ENCODE measurements at regions not wholly inside any gene's neighbourhood (a gene's known extent, or its start where the extent isn't known, plus 50 kb on each side); places are given as distances from the start of the nearest gene placed in this dataset.
"Not testable (repeated sequence)": the region's sequence is repeated elsewhere in the genome, so short reads cannot be mapped to it uniquely, and the experiment has no call there.

- no peak for DNase-seq
Measured at GRCh38 chr5:60444661-60445360, 255.2 kb downstream of the DEPDC1B start.

GRCh38 chr5:60439552-60439951 is 260.4 kb downstream of the DEPDC1B start:
- no peak for DNase-seq

- DNase-seq, result no peak
Measured at GRCh38 chr5:60437308-60437707, 262.7 kb downstream of the DEPDC1B start.

GRCh38 chr5:60436518-60436917 is 263.4 kb downstream of the DEPDC1B start:
- no peak for DNase-seq

DNA sequence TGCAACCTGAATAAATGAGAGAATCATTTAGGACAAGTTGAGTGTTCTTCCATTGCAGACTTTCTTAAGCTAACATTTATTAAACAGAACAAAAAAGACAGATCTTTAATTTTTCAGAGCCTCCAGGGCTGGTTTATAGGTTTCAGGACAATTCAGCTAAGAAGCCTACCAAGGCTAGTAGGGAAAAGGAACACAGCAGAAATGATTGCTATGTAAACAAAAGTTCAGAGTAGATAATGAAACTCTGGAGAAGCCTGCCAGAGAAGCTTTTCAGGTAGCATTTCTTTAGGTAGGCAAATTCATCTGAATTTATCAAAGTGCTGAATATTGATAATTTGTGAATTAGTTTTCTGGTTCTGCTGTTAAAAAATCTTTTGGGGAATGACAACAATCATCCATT is 264.2 kb downstream of the DEPDC1B start:
- no peak for DNase-seq

DNA sequence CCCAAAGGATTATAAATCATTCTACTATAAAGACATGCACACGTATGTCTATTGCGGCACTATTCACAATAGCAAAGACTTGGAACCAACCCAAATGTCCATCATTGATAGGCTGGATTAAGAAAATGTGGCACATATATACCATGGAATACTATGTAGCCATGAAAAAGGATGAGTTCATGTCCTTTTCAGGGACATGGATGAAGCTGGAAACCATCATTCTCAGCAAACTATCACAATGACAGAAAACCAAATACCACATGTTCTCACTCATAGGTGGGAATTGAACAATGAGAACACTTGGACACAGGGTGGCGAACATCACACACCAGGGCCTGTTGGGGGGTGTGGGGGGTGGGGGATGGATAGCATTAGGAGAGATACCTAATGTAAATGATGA is 273.8 kb downstream of the DEPDC1B start:
- DNase-seq, result not testable (repeated sequence)

- DNase-seq, result not testable (repeated sequence)
Measured at GRCh38 chr5:60420773-60421172, 279.2 kb downstream of the DEPDC1B start.

GRCh38 chr5:60417500-60418181 is 282.3 kb downstream of the DEPDC1B start:
- DNase-seq, result no peak

GRCh38 chr5:60415443-60415842 is 284.5 kb downstream of the DEPDC1B start:
- DNase-seq, result no peak

DNA sequence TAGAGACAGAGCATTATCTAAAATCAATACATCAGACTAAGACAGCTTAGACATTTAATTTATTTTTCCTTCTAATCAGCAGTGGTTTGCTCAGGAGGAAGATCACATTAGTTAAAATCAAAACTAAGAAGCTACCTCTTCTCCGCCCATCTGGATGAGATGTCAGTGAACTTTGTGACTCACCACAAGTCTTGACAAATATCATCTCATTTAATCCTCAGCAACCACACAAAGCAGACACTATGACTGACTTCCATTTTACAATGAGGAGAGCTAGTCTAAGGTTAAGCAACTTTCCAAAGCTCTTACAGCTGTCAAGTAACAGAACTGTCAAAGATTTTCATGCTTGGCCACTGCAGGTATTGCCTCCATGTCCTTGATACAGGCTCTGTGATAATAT is 289.5 kb downstream of the DEPDC1B start:
- DNase-seq, result no peak

GRCh38 chr5:60404171-60404570 is 295.8 kb downstream of the DEPDC1B start:
- DNase-seq, result no peak

DNA sequence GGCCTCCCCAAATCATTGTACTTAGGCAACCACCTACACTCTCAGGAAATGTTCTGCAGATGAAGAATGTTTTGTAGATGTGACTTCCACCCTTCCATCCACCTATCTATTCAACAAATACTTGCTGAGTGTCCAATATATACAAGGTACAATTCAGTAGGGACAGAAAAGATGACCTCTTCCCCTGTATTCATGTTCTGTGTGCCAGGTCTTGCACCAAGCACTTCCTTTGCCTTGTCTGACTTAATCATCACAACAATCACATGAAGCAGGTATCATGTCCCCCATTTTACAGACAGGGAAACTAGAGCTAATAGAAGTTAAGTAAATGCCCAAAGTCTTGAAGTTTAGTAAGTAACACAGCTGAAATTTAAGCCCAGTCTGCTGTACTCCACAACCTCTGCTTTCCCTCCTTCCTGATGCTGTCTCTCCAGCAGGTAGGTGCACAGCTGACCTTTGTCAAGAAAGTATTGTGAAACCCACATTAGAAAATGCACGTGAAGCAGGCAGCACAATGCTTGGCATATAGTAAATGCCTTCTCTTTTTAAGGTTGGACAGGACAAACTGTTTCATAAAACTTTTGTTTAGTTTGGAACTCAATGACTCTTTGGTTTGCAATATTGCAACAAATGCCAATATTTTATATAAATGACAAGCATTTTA is 296.5 kb downstream of the DEPDC1B start:
- no peak for DNase-seq

- no peak for DNase-seq
Measured at GRCh38 chr5:60402161-60402785, 297.7 kb downstream of the DEPDC1B start.

DNA sequence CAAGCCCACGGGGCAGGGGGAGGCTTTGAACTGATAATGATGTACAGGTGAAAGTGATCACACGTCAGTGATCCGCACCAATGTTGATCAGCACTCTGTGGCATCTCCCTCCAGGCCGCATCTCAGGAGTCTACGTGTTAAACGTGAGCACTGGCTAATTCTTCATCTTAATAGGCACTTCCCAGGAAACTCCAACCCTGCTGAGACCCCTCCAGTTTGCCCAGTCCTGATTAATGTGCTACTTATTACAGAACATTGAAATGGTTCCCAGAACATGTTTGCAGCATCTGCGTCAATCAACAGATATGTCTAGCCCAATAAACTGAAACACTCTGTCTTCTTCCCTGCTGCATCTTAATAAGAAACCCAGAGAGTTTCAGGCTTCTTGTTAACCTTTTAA is 298.4 kb downstream of the DEPDC1B start:
- DNase-seq, result no peak

DNA sequence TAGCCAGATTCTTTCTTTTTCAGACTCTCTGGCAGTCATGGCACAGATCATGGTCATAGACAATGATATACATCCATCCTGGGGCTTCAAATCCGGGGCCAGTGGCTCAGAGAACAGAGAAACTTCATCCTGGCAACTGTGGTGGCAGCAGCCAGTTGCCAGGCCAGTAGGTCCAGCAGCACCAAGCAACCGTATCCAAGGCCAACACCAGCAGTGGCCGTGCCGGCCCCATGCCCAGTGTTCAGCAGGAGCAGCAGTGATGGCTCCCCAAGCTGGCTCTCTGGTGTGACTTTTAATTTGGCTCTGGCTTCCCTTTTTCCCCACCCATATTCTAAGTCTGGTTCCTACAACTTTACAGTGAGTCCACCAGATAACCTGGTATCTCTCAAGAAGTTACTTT is 300.5 kb downstream of the DEPDC1B start:
- DNase-seq, result no peak

DNA sequence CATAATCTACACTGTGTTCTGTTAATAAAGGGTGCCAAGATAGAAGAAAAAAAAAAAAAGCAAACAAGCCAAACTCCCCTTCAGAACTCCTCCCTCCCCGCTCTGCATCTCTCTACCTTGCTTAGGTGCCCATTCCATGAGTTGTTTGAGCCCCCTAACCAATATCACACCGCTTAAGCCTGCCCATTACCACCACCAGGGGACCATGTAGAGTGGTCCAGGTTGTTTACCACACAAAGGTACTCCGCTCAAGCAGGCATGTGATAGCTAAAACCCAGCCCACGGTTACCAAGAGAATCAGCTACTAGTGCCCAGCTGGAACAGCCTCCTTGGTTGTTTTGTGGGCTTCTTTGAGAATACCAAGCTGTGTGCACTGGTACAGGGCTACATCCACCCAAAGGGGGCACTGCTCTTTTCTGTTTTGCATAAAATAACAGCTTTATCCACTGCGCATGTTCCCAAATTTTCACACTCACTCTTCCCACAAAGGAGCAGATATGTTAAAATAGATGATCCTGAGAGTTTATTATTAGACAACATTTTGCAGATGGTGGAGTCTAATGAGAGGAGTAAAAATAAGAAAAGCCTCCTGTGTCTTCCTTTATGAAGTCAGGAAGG is 304.1 kb downstream of the DEPDC1B start:
- DNase-seq, result no peak

DNA sequence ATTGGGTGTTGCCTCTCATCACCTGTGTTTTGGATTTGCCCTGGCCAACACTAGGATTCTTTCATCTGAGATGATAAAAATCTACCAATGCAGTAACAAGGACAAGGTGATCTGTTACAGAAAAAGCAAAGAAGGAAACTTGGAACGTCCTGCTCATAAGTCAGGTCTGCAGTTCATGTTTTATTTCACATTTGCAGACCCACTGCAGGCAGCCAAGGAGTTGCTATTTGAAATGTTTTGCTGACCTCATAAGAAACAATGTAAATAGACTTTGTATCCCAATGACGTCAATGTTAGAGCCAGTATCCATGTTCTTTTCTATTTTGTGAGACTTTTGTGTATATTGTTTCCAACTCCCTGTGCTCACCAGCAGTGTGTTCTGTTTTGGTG is 312.9 kb downstream of the DEPDC1B start:
- DNase-seq, result no peak

GRCh38 chr5:60386436-60387050 is 313.4 kb downstream of the DEPDC1B start:
- no peak for DNase-seq

GRCh38 chr5:60382716-60383115 is 317.2 kb downstream of the DEPDC1B start:
- DNase-seq, result peak; percentile 47

DNA sequence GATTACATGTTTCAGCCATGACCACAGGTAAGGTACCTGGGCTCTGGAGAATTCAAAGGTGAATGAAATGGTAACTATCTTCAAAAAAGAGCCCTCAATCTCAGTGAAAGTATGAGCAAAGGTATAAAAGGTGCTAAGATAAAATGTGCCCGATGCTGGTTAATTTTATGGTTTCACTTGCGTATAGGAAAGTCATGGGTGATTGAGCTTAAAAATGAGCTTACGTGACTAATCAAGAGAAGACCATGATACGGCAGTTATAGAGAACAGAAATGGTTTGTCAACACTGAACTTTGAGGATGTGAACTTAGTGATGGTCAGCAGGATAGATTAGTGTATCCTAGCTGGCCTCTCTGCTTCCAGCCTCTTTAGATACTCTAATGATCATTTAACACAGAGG is 320.1 kb downstream of the DEPDC1B start:
- DNase-seq, result no peak

GRCh38 chr5:60377826-60378225 is 322.1 kb downstream of the DEPDC1B start:
- no peak for DNase-seq

DNA sequence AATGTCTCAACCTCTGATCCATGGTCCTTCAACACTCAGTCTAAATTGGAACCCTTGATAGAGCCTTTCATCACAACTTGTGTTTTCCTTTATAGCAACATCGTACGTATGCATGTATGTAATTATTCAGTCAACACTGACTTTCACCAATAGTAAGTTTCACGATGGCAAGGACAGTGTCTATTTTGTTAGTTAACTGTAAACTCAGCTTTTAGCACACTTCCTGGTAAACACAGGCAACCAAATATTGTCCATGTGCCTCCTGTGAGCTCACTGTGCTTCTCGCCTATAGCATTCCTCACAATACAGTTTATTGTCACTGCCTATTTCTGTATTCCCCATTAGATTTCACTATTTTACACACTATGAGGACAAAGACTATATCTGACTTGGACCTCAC is 323.1 kb downstream of the DEPDC1B start:
- DNase-seq, result no peak

Data from left kidney (tissue), 1 donor.